GM21360 (cell line): ENCODE measurements at regions not wholly inside any gene's neighbourhood (a gene's known extent, or its start where the extent isn't known, plus 50 kb on each side); places are given as distances from the start of the nearest gene placed in this dataset.

Experiments used
- ATAC-seq: cut with Tn5 transposase; IDR thresholded peaks from one replicate; pipeline ENCODE4 v1.9.1; 2021; ENCODE audit warnings: mild to moderate bottlenecking, moderate library complexity; ENCODE audit not compliant: unreplicated experiment

DNA sequence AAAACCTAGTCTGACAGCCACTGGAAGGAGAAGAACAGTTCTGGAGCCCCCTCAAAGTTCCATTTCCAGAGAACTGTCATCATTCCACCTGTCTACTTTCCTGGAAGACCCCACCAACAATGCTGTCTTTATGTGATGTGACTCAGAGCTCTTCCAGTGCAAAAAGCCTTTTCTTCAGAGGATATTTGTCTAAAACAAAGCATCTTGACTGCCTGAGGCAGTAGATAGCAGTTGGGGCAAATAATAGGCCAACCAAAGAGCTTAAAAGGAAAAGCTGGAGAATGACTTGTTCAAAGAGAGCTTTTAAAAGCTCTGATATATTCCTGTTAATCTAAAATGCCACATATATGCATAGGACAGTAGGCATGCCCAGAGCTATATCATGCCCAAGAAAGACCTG, 62.6 kb downstream of the MIS18A start:
- no peak for ATAC-seq

DNA sequence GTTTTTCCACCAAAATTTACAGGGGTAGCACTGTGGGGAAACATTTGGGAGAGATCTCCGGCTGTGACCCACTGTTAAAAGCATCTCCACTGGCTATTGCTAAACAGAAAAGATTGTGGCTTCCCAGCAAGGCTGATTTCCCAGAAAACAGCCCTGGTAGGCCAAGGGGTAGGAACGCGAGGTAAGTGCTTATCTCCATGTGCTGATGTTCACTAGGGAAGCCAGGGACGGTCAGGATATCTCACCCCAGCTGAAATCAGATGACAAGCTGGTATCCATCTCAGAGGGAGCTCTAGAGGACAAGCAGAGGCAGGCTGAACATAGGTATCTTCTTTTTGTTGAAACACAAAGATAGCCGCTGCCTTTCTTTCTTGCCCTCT, 63.6 kb downstream of the MIS18A start:
- ATAC-seq, result no peak

- ATAC-seq, result no peak
Measured at GRCh38 chr21:32214654-32215305, 64.1 kb downstream of the MIS18A start.

DNA sequence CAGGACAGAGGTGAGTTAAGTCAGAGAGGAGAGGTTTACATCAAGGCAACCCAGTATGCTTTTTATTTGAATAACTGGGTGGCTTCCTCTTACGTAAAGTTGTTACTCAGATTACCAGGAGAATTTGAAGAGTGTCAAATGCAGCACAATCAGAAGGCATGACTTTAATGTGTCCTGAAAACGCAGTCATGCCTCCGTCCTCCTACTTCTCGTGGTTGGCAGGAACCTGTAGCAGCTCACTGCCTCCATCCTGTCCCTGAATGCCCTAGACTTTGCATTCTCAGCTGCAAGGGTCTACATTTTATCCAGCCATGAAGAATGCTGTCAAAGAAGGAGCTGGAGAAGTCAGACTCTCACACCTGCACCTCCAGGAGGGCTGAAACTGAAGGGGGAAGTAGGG, 66.7 kb downstream of the MIS18A start:
- no peak for ATAC-seq

- ATAC-seq, result no peak
Measured at GRCh38 chr21:32211306-32211705, 67.5 kb downstream of the MIS18A start.

DNA sequence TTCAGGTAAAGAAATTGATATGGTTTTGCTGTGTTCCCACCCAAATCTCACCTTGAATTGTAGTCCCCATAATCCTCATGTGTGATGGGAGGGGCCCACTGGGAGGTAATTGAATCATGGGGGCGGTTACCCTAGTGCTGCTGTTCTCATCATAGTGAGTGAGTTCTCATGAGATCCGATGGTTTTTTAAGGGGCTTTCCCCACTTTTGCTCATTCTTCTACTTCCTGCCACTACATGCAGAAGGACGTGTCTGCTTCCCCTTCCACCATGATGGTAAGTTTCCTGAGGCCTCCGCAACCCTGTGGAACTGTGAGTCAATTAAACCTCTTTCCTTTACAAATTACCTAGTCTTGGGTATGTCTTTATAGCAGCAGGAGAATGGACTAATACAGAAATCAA, 69.3 kb downstream of the MIS18A start:
- no peak for ATAC-seq

DNA sequence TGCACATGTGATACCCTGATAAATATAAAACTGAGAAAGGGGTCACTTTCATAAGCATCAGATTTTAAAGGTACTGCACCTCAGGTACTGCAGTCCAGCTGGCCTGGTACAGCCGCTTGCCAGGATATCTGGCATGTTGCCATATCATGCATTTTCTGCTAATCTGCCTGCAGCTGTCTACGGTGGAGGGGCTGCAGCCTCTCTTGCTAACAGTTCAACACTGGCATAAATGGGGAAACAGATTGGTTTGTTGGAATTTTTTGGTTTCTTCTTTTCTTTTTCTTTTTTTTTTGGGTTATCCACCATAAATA, 71.5 kb downstream of the MIS18A start:
- no peak for ATAC-seq

- ATAC-seq, result no peak
Measured at GRCh38 chr21:32206631-32207405, 72.0 kb downstream of the MIS18A start.

DNA sequence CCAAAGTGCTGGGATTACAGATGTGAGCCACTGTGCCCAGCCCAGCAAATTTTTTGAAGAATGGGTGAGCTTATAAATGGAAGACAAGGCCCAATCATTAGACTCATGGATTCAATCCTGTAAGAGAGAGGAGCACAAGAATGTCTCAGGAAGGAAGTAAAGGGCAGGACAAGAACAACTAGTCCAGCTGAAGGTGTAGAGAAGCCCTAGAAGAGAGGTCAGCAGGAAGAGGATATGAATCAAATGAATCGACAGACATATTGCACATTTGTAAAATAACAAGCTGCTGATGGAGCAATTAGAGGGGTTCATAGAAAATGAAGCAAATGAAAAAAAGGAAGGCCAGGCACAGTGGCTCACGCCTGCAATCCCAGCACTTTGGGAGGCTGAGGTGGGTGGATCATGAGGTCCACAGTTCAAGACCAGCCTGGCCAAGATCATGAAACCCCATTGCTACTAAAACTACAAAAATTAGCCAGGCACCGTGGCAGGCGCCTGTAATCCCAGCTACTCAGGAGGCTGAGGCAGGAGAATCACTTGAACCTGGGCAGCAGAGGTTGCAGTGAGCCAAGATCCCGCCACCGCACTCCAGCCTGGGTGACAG, 74.9 kb downstream of the MIS18A start:
- ATAC-seq, result no peak

DNA sequence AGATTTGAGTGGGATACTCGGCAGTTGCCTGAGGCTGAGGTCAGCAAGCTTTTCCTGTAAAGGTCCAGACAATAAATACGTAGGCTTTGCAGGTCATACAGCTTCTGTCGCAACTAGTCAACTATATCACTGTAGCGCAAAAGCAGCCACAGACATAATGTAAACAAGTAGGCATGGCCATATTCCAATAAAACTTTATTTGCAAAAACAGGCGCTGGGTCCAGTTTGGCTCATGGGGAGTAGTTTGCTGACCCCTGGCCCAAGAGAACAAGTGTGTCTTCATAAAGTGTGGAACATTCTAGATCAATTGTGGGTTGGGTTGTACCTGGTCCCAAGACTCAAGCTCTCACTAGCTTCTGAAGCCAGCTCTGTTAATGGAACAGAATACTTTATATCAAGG, 78.8 kb downstream of the MIS18A start:
- ATAC-seq, result no peak

GRCh38 chr21:32198384-32198783, 80.5 kb downstream of the MIS18A start:
- ATAC-seq, result no peak

DNA sequence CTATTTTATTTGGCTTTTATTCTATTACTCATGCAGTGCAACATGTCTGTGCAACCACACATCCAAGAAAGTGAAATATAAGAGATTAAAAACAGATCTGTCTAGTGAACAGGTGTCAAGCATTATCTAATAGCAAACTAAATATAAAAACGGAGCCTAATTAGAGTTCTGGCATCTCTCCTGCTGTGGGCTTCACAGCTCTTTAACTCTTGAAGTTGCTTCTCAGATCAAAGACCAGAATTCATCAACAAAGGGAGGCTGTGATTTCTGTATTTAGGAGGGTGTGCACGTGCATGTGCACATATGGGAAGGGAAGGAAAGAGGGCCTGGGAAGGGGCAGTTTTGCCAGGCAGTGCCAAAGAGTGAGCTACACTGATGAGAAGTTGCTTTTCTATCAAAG, 81.0 kb downstream of the MIS18A start:
- no peak for ATAC-seq

- ATAC-seq, result no peak
Measured at GRCh38 chr21:32196001-32196400, 82.8 kb downstream of the MIS18A start.

GRCh38 chr21:32193098-32193465, 85.8 kb downstream of the MIS18A start:
- ATAC-seq, result no peak

- ATAC-seq, result no peak
Measured at GRCh38 chr21:32192291-32193097, 86.4 kb downstream of the MIS18A start.

- ATAC-seq, result no peak
Measured at GRCh38 chr21:32190493-32191144, 88.2 kb downstream of the MIS18A start.

DNA sequence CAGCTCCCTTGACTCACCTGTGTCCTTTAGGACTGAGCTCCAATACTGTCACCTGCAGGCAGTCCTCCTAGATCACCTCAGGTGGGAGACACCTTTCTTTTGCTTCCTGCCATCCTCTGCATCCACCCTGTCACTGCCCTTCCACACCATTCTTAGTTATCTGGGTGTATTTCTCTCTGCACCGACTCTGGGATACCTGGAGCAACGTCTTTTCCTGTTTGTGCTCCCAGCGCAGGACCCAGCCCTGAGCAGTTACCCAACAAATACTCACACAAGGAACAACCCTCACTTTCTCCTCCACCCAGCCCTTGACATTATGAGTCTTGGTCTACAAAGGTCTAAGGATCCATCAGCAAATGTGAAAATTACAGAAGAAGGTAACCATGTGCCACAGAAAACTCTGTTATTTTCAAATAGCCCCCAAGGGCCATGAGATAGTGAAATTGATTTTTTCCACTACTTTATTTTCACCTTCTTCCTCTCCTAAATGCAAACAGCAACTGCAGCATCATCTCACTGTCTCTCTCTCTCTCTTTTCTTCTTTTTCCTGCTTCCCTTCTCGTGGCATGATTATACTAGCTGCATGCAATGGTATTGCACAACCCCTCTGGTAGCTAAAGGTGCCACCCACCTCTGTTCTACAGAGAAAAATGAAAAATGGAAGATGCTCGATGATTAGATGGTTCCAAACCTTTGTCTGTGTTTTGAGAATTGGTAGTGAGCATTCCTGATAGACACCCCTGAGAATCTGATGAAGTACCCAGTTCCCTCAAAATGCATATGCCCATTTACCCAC, 89.0 kb downstream of the MIS18A start:
- ATAC-seq, result no peak

DNA sequence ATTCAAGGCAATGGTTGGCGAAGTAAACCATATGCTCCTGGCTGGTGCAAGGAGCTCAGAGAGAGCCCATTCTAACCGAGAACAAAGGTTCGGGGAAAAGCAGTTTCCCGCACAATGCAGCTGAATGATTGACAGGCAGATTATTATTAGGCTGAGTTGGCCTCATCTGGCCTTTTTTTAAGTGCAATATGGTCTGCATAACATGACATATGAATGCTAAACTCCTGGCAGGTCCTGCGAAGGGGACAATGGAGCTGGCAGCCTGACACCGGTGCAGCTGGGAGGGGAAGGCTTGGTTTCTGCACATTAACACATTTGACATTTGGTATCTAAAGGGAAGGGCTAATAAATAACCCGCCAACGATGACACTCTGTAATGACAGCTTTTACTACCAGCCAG, 92.0 kb downstream of the MIS18A start:
- ATAC-seq, result no peak

- ATAC-seq, result no peak
Measured at GRCh38 chr21:32185726-32186125, 93.1 kb downstream of the MIS18A start.

DNA sequence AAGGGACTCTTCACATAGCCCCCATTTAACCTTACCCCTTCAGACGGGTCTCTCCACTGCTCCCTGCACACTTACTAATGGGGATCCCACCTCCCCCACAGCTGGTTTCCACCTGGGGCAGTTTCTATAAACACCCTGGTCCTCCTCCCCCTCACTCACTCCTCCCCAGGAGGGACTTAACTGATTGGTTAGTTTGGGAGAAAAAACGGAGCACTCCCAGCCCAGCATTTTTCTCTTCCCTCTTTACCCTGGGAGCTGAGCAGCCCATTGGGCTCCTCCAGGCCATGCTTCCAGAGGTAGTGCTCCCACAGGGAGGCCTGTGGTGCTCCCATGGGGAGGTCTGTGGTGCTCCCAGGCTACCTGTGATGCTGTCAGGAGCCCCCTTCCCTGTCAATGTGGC, 93.7 kb downstream of the MIS18A start:
- ATAC-seq, result no peak
